MM.1S (cell line): ENCODE measurements at regions not wholly inside any gene's neighbourhood (a gene's known extent, or its start where the extent isn't known, plus 50 kb on each side); places are given as distances from the start of the nearest gene placed in this dataset.

Experiments used
- EZH2 ChIP-seq: fragments of 300-600 bp; sonication (generic); optimal IDR thresholded peaks from 2 replicates; pipeline ENCODE3; 2017; ENCODE audit warnings: low read depth, mild to moderate bottlenecking, antibody characterized with exemption, low read length, mixed read lengths
- TF ChIP-seq, protein P1 (sequence below): fragments of 300-600 bp; sonication (generic); IDR thresholded peaks from 2 replicates; pipeline ENCODE4 v1.5.1; 2016; ENCODE audit warnings: antibody characterized with exemption, low read length, mixed read lengths

DNA sequence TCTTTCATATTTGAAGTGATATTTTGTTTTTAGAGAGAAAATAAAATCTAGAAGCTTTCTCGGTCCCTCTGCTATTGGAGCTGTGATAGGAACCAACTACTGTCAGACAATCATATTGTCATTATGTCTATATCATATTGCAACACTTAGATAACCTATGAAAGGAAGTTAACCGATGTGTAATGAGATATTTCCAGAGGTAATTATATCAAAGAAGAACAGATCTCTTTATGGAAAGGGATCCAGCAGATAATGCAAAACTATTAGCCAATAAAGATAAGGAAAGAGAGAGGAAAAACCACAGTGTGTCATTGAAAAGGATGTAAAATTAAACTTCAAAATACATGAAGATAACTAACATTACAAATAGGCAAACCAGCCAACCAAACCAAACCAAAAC is 529.1 kb upstream of the CCDC54 start:
- TF ChIP-seq, protein P1, sequence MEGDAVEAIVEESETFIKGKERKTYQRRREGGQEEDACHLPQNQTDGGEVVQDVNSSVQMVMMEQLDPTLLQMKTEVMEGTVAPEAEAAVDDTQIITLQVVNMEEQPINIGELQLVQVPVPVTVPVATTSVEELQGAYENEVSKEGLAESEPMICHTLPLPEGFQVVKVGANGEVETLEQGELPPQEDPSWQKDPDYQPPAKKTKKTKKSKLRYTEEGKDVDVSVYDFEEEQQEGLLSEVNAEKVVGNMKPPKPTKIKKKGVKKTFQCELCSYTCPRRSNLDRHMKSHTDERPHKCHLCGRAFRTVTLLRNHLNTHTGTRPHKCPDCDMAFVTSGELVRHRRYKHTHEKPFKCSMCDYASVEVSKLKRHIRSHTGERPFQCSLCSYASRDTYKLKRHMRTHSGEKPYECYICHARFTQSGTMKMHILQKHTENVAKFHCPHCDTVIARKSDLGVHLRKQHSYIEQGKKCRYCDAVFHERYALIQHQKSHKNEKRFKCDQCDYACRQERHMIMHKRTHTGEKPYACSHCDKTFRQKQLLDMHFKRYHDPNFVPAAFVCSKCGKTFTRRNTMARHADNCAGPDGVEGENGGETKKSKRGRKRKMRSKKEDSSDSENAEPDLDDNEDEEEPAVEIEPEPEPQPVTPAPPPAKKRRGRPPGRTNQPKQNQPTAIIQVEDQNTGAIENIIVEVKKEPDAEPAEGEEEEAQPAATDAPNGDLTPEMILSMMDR, result no peak
- no peak for TF ChIP-seq EZH2
